Neural cell (in vitro differentiated cells): ENCODE measurements at regions not wholly inside any gene's neighbourhood (a gene's known extent, or its start where the extent isn't known, plus 50 kb on each side); places are given as distances from the start of the nearest gene placed in this dataset.
A peak's percentile ranks its signal among the peaks of the same experiment; 100 is the strongest.

Source experiments
- H2AFZ ChIP-seq: fragments of 200-600, 300-800 bp; sonication (generic), shearing (Covaris generic); 2 replicates; pipeline ENCODE4 v1.6.0; 2014; ENCODE audit warnings: low read depth, mild to moderate bottlenecking, antibody characterized with exemption, low read length, moderate library complexity
- H3F3A ChIP-seq: fragments of 200-600 bp; shearing (Covaris generic); 2 replicates; pipeline ENCODE4 v1.6.1; 2016; ENCODE audit warnings: mild to moderate bottlenecking, moderate library complexity, mixed read lengths, antibody characterized with exemption, low read length; ENCODE audit not compliant: insufficient read depth, poor library complexity, severe bottlenecking
- H3K27ac ChIP-seq: fragments of 200-600, 300-800 bp; sonication (generic), shearing (Covaris generic); 2 replicates; pipeline ENCODE4 v1.5.1; 2014; ENCODE audit warnings: mild to moderate bottlenecking, low read length, moderate library complexity
- H3K27me3 ChIP-seq: fragments of 300-800, 200-600 bp; sonication (generic), shearing (Covaris generic); 2 replicates; pipeline ENCODE4 v1.6.0; 2014; ENCODE audit warnings: mild to moderate bottlenecking, low read depth, low read length, moderate library complexity; ENCODE audit not compliant: insufficient read depth
- H3K36me3 ChIP-seq: fragments of 300-800, 200-600 bp; sonication (generic), shearing (Covaris generic); 2 replicates; pipeline ENCODE4 v1.5.1; 2014; ENCODE audit warnings: mild to moderate bottlenecking, antibody characterized with exemption, low read length, moderate library complexity; ENCODE audit not compliant: insufficient read depth
- H3K4me2 ChIP-seq: fragments of 300-800, 200-600 bp; sonication (generic), shearing (Covaris generic); 2 replicates; pipeline ENCODE4 v1.6.0; 2014; ENCODE audit warnings: mild to moderate bottlenecking, low read length
- H3K4me3 ChIP-seq: fragments of 300-800, 200-600 bp; sonication (generic), shearing (Covaris generic); 2 replicates; pipeline ENCODE4 v1.5.1; 2014; ENCODE audit warnings: mild to moderate bottlenecking, low read length, moderate library complexity
- H3K79me2 ChIP-seq: fragments of 200-600 bp; shearing (Covaris generic); replicated peaks from 2 replicates; pipeline ENCODE4 v1.6.0; 2014; ENCODE audit warnings: mild to moderate bottlenecking, low read length, moderate library complexity; ENCODE audit not compliant: insufficient read depth
- H3K9ac ChIP-seq: fragments of 300-800, 200-600 bp; sonication (generic), shearing (Covaris generic); 2 replicates; pipeline ENCODE4 v1.6.1; 2016; ENCODE audit warnings: mild to moderate bottlenecking, low read length, mixed read lengths
- H3K9me2 ChIP-seq: fragments of 200-600 bp; shearing (Covaris generic); 2 replicates; pipeline ENCODE4 v1.6.1; 2016; ENCODE audit warnings: mild to moderate bottlenecking, low read length, mixed read lengths; ENCODE audit not compliant: insufficient read depth
- H3K9me3 ChIP-seq: fragments of 200-600, 300-800 bp; sonication (generic), shearing (Covaris generic); 2 replicates; pipeline ENCODE4 v1.6.1; 2016; ENCODE audit warnings: mild to moderate bottlenecking, mixed run types, low read length, moderate library complexity, mixed read lengths
- H4K20me1 ChIP-seq: fragments of 200-600 bp; shearing (Covaris generic); 2 replicates; pipeline ENCODE4 v1.6.1; 2016; ENCODE audit warnings: mild to moderate bottlenecking, mixed run types; ENCODE audit not compliant: insufficient read depth
- CTCF ChIP-seq: fragments of 450-650 bp; IDR thresholded peaks from 2 replicates; pipeline ENCODE4 v1.5.1; 2014; ENCODE audit warnings: antibody characterized with exemption, mild to moderate bottlenecking, moderate library complexity; ENCODE audit not compliant: poor library complexity, severe bottlenecking
- EP300 ChIP-seq: fragments of 450-650 bp; conservative IDR thresholded peaks from 2 replicates; pipeline ENCODE4 v1.6.1; 2014; ENCODE audit warnings: antibody characterized with exemption, mild to moderate bottlenecking, moderate library complexity; ENCODE audit not compliant: poor library complexity, severe bottlenecking
- EZH2 ChIP-seq: fragments of 200-600, 300-800 bp; shearing (Covaris generic), sonication (generic); IDR thresholded peaks from 2 replicates; pipeline ENCODE4 v1.6.1; 2014; ENCODE audit warnings: antibody characterized with exemption, low read length, borderline replicate concordance, mild to moderate bottlenecking; ENCODE audit not compliant: insufficient read depth, poor library complexity, severe bottlenecking
- MXI1 ChIP-seq: fragments of 450-650 bp; conservative IDR thresholded peaks from 2 replicates; pipeline ENCODE4 v1.6.1; 2014; ENCODE audit warnings: antibody characterized with exemption, mild to moderate bottlenecking; ENCODE audit not compliant: poor library complexity, severe bottlenecking
- POLR2AphosphoS5 ChIP-seq: IDR thresholded peaks from 2 replicates; pipeline ENCODE4 v1.6.1; 2012
- RAD21 ChIP-seq: fragments of 450-650 bp; conservative IDR thresholded peaks from 2 replicates; pipeline ENCODE4 v1.6.1; 2014; ENCODE audit warnings: antibody characterized with exemption, mild to moderate bottlenecking, moderate library complexity
- REST ChIP-seq: IDR thresholded peaks from 2 replicates; pipeline ENCODE4 v1.6.1; 2012; ENCODE audit warnings: borderline replicate concordance
- SMC3 ChIP-seq: fragments of 450-650 bp; conservative IDR thresholded peaks from 2 replicates; pipeline ENCODE4 v1.6.1; 2014; ENCODE audit warnings: antibody characterized with exemption, mild to moderate bottlenecking, moderate library complexity; ENCODE audit not compliant: poor library complexity
- TAF1 ChIP-seq: IDR thresholded peaks from 2 replicates; pipeline ENCODE4 v1.6.1; 2012; ENCODE audit warnings: low read depth

GRCh38 chr11:13183094-13183825, 94.3 kb upstream of the BMAL1 start:
- no peaks in the 10 kb centered on the region for H3K27me3 ChIP-seq
- no peak overlapping the region for H3K27ac ChIP-seq
- peak; percentile 48 for TF ChIP-seq SMC3
- TF ChIP-seq CTCF = peak; percentile 61
- no peak for TF ChIP-seq POLR2AphosphoS5
- TF ChIP-seq MXI1 = no peak
- peak; percentile 66 for TF ChIP-seq RAD21
- no peaks in the 10 kb centered on the region for H3K9me3 ChIP-seq
- no peak overlapping the region for H3K4me3 ChIP-seq
- H3K9ac ChIP-seq = no peak overlapping the region
- H3K79me2 ChIP-seq = no peaks in the 10 kb centered on the region
- H3F3A ChIP-seq = no peaks in the 10 kb centered on the region
- no peaks in the 10 kb centered on the region for H3K9me2 ChIP-seq
- no peaks in the 10 kb centered on the region for H4K20me1 ChIP-seq
- no peaks in the 10 kb centered on the region for H3K36me3 ChIP-seq
- no peak overlapping the region for H2AFZ ChIP-seq
- no peak overlapping the region for H3K4me2 ChIP-seq

GRCh38 chr11:13183826-13184196, 93.8 kb upstream of the BMAL1 start:
- Histone ChIP-seq H4K20me1 (no peaks in the 10 kb centered on the region), H3K79me2 (no peaks in the 10 kb centered on the region), H3F3A (no peaks in the 10 kb centered on the region), H2AFZ (no peak overlapping the region), H3K27ac (no peak overlapping the region), H3K36me3 (no peaks in the 10 kb centered on the region), H3K9ac (no peak overlapping the region), H3K4me2 (no peak overlapping the region), H3K9me3 (no peaks in the 10 kb centered on the region), H3K4me3 (no peak overlapping the region), H3K9me2 (no peaks in the 10 kb centered on the region), H3K27me3 (no peaks in the 10 kb centered on the region)
- TF ChIP-seq CTCF (peak; percentile 4), SMC3 (no peak)

- no peaks in the 10 kb centered on the region for H3K9me2 ChIP-seq
- no peak overlapping the region for H3K27ac ChIP-seq
- no peak overlapping the region for H3K9ac ChIP-seq
- no peak overlapping the region for H3K4me3 ChIP-seq
- TF ChIP-seq EP300 (no peak), EZH2 (no peak), REST (no peak), POLR2AphosphoS5 (no peak), SMC3 (no peak), TAF1 (no peak), CTCF (no peak), MXI1 (no peak), RAD21 (no peak)
- H4K20me1 ChIP-seq = no peaks in the 10 kb centered on the region
- H2AFZ ChIP-seq = no peak overlapping the region
- no peaks in the 10 kb centered on the region for H3K27me3 ChIP-seq
- H3K79me2 ChIP-seq = no peaks in the 10 kb centered on the region
- H3K9me3 ChIP-seq = no peaks in the 10 kb centered on the region
- no peaks in the 10 kb centered on the region for H3K36me3 ChIP-seq
- H3F3A ChIP-seq = no peaks in the 10 kb centered on the region
- no peak overlapping the region for H3K4me2 ChIP-seq
Measured at GRCh38 chr11:13184295-13184794, 93.2 kb upstream of the BMAL1 start.
